Hepatocyte (in vitro differentiated cells): ENCODE measurements at regions not wholly inside any gene's neighbourhood (a gene's known extent, or its start where the extent isn't known, plus 50 kb on each side); places are given as distances from the start of the nearest gene placed in this dataset.

Experiments
- DNase-seq: peaks from one replicate; pipeline ENCODE4 v3.0.0-alpha.2; 2016; ENCODE audit warnings: low spot score
- H2AFZ ChIP-seq: fragments of 200-600 bp; sonication (generic); 2 replicates; pipeline ENCODE4 v1.6.0; 2016; ENCODE audit warnings: antibody characterized with exemption, mild to moderate bottlenecking
- H3K27ac ChIP-seq: fragments of 200-600 bp; sonication (generic); 2 replicates; pipeline ENCODE4 v1.5.1; 2016; ENCODE audit warnings: mild to moderate bottlenecking
- H3K27me3 ChIP-seq: fragments of 200-600 bp; sonication (generic); 2 replicates; pipeline ENCODE4 v1.6.1; 2016
- H3K36me3 ChIP-seq: fragments of 200-600 bp; sonication (generic); replicated peaks from 2 replicates; pipeline ENCODE4 v1.5.1; 2016; ENCODE audit warnings: low read depth; ENCODE audit not compliant: insufficient read depth
- H3K4me1 ChIP-seq: fragments of 200-600 bp; sonication (generic); 2 replicates; pipeline ENCODE4 v1.5.1; 2016; ENCODE audit warnings: mild to moderate bottlenecking, moderate library complexity; ENCODE audit not compliant: insufficient read depth
- H3K4me2 ChIP-seq: fragments of 200-600 bp; sonication (generic); 2 replicates; pipeline ENCODE4 v1.6.0; 2016
- H3K4me3 ChIP-seq: fragments of 200-600 bp; sonication (generic); 2 replicates; pipeline ENCODE4 v1.5.1; 2016; ENCODE audit warnings: mild to moderate bottlenecking
- H3K79me2 ChIP-seq: fragments of 200-600 bp; sonication (generic); 2 replicates; pipeline ENCODE4 v1.6.0; 2017; ENCODE audit warnings: mild to moderate bottlenecking
- H3K9me2 ChIP-seq: fragments of 200-600 bp; sonication (generic); replicated peaks from 2 replicates; pipeline ENCODE4 v1.6.0; 2017; ENCODE audit warnings: mild to moderate bottlenecking; ENCODE audit not compliant: insufficient read depth
- H3K9me3 ChIP-seq: fragments of 200-600 bp; sonication (generic); 2 replicates; pipeline ENCODE4 v1.5.1; 2016; ENCODE audit warnings: low read depth, mild to moderate bottlenecking
- H4K20me1 ChIP-seq: fragments of 200-600 bp; sonication (generic); 2 replicates; pipeline ENCODE4 v1.6.0; 2016; ENCODE audit warnings: mild to moderate bottlenecking; ENCODE audit not compliant: insufficient read depth, poor library complexity, severe bottlenecking
- CTCF ChIP-seq: fragments of 200-600 bp; sonication (generic); IDR thresholded peaks from 2 replicates; pipeline ENCODE4 v1.5.1; 2016; ENCODE audit warnings: antibody characterized with exemption, mild to moderate bottlenecking; ENCODE audit not compliant: poor library complexity
- EZH2 ChIP-seq: fragments of 200-600 bp; sonication (generic); IDR thresholded peaks from 2 replicates; pipeline ENCODE4 v1.6.1; 2016; ENCODE audit warnings: antibody characterized with exemption, mild to moderate bottlenecking, borderline replicate concordance
- EZH2phosphoT487 ChIP-seq: fragments of 200-600 bp; sonication (generic); IDR thresholded peaks from one replicate; pipeline ENCODE4 v1.6.1; 2018; ENCODE audit warnings: antibody characterized with exemption, mild to moderate bottlenecking, low read depth, moderate library complexity; ENCODE audit not compliant: unreplicated experiment, severe bottlenecking
- WGBS: methylation state at CpG from one replicate; pipeline ENCODE4 v1.1.6; 2016; ENCODE audit warnings: low lambda C conversion rate; ENCODE audit errors: missing lambda C conversion rate; 5-methylcytosine and 5-hydroxymethylcytosine counted together

DNA sequence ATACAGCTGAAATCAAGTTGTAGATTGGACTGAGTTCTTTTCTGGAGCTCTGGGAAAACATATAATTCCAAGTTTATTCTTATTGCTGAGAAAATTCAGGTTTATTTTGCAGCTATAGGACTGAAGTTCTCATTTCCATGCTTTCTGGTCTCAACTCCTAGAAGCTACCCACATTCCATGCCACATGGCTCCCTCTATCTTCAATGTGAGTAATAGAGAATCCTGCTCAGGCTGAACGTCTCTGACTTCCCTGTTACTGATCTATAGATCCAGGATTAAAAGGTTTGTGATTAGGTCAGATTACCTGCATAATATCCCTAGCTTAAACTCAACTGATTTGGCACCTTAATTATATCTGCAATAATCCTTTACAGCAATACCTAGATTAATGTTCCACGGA is 453.8 kb upstream of the MC4R start:
- Histone ChIP-seq H4K20me1 (no peaks in the 10 kb centered on the region), H3K36me3 (no peaks in the 10 kb centered on the region), H3K9me2 (no peaks in the 10 kb centered on the region), H3K79me2 (no peaks in the 10 kb centered on the region), H3K4me3 (no peak overlapping the region), H3K4me1 (no peaks in the 10 kb centered on the region), H3K9me3 (no peaks in the 10 kb centered on the region), H3K4me2 (no peak overlapping the region), H2AFZ (no peak overlapping the region), H3K27ac (no peak overlapping the region), H3K27me3 (no peaks in the 10 kb centered on the region)
- DNase-seq = no peak
- no peak for TF ChIP-seq CTCF
- 25% methylated on average over 2 of the region's 2 CpGs for WGBS

DNA sequence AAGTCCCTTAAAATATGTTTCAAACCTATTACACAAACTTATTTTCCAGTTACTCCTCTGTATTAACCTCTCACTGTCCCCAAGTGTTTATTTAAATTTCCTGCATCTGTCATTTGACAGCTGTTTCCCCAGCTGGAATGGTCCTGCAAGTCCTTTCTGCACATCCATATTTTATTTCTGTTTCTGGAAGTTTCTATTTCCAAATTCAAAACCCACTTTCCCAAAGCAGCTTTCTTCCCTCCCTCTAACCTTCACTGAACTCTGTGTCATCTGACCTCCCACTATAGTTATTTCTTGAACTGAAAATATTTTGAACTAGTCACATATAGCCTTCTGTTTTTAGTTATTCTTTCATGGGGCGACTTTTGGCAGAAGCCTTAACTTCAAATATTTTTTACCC is 459.4 kb upstream of the MC4R start:
- H3K9me2 ChIP-seq = no peaks in the 10 kb centered on the region
- DNase-seq = no peak
- TF ChIP-seq EZH2 (no peak), CTCF (no peak), EZH2phosphoT487 (no peak)
- H3K36me3 ChIP-seq = no peaks in the 10 kb centered on the region
- no peaks in the 10 kb centered on the region for H4K20me1 ChIP-seq
- H3K9me3 ChIP-seq = no peaks in the 10 kb centered on the region
- 85% methylated on average over 1 of the region's 1 CpG for WGBS
- no peak overlapping the region for H2AFZ ChIP-seq
- no peaks in the 10 kb centered on the region for H3K27me3 ChIP-seq
- no peak overlapping the region for H3K27ac ChIP-seq
- no peaks in the 10 kb centered on the region for H3K4me1 ChIP-seq
- H3K4me3 ChIP-seq = no peak overlapping the region
- no peaks in the 10 kb centered on the region for H3K79me2 ChIP-seq
- H3K4me2 ChIP-seq = no peak overlapping the region

GRCh38 chr18:60838677-60839076 is 466.1 kb upstream of the MC4R start:
- Histone ChIP-seq H3K36me3 (no peaks in the 10 kb centered on the region), H3K27me3 (no peaks in the 10 kb centered on the region), H3K4me3 (no peak overlapping the region), H3K79me2 (no peaks in the 10 kb centered on the region), H3K9me2 (no peaks in the 10 kb centered on the region), H3K27ac (no peak overlapping the region), H3K4me1 (no peaks in the 10 kb centered on the region), H3K9me3 (no peaks in the 10 kb centered on the region), H2AFZ (no peak overlapping the region), H4K20me1 (no peaks in the 10 kb centered on the region), H3K4me2 (no peak overlapping the region)
- TF ChIP-seq EZH2 (no peak), EZH2phosphoT487 (no peak), CTCF (no peak)
- no peak for DNase-seq

- H3K9me2 ChIP-seq = no peaks in the 10 kb centered on the region
- no peak overlapping the region for H3K4me2 ChIP-seq
- no peak for TF ChIP-seq CTCF
- TF ChIP-seq EZH2phosphoT487 = no peak
- TF ChIP-seq EZH2 = no peak
- no peak overlapping the region for H3K27ac ChIP-seq
- no peaks in the 10 kb centered on the region for H3K36me3 ChIP-seq
- H3K4me3 ChIP-seq = no peak overlapping the region
- H4K20me1 ChIP-seq = no peaks in the 10 kb centered on the region
- no peak overlapping the region for H2AFZ ChIP-seq
- no peak for DNase-seq
- no peaks in the 10 kb centered on the region for H3K4me1 ChIP-seq
- no peaks in the 10 kb centered on the region for H3K79me2 ChIP-seq
- no peaks in the 10 kb centered on the region for H3K9me3 ChIP-seq
- H3K27me3 ChIP-seq = no peaks in the 10 kb centered on the region
- WGBS = 66% methylated on average over 6 of the region's 6 CpGs
Measured at GRCh38 chr18:60846396-60846795, 473.8 kb upstream of the MC4R start.
